Osteoblast (primary cell): ENCODE measurements at regions not wholly inside any gene's neighbourhood (a gene's known extent, or its start where the extent isn't known, plus 50 kb on each side); places are given as distances from the start of the nearest gene placed in this dataset.

Experiments
- DNase-seq: peaks from one replicate; pipeline ENCODE4 v3.0.0; 2011; ENCODE audit warnings: low spot score, mixed read lengths; ENCODE audit not compliant: insufficient read length; ENCODE audit errors: missing footprints
- H2AFZ ChIP-seq: 2 replicates; pipeline ENCODE4 v1.6.0; 2011; ENCODE audit warnings: mild to moderate bottlenecking, low read length
- H3K27ac ChIP-seq: 2 replicates; pipeline ENCODE4 v1.5.1; 2011; ENCODE audit warnings: mild to moderate bottlenecking, low read depth, low read length, moderate library complexity
- H3K27me3 ChIP-seq: 2 replicates; pipeline ENCODE4 v1.6.0; 2012; ENCODE audit warnings: mild to moderate bottlenecking, control low read depth, inconsistent platforms, low read length, moderate library complexity; ENCODE audit not compliant: insufficient read depth
- H3K36me3 ChIP-seq: 2 replicates; pipeline ENCODE4 v1.5.1; 2011; ENCODE audit warnings: mild to moderate bottlenecking, low read length, control low read depth, moderate library complexity; ENCODE audit not compliant: insufficient read depth
- H3K4me1 ChIP-seq: 2 replicates; pipeline ENCODE4 v1.5.1; 2011; ENCODE audit warnings: mild to moderate bottlenecking, low read length, control low read depth, moderate library complexity; ENCODE audit not compliant: insufficient read depth
- H3K4me2 ChIP-seq: 2 replicates; pipeline ENCODE4 v1.6.0; 2011; ENCODE audit warnings: mild to moderate bottlenecking, low read length; ENCODE audit not compliant: insufficient read depth
- H3K4me3 ChIP-seq: fragments of 200-600 bp; sonication (generic); 3 replicates; pipeline ENCODE4 v1.5.1; 2012; ENCODE audit warnings: mild to moderate bottlenecking, low read length, inconsistent platforms; ENCODE audit not compliant: insufficient read depth
- H3K79me2 ChIP-seq: 2 replicates; pipeline ENCODE4 v1.6.0; 2012; ENCODE audit warnings: mild to moderate bottlenecking, low read length, control low read depth, inconsistent platforms; ENCODE audit not compliant: insufficient read depth
- H3K9me3 ChIP-seq: 2 replicates; pipeline ENCODE4 v1.5.1; 2011; ENCODE audit warnings: low read depth, low read length, control low read depth
- H4K20me1 ChIP-seq: 2 replicates; pipeline ENCODE4 v1.6.0; 2012; ENCODE audit warnings: mild to moderate bottlenecking, low read length, control low read depth; ENCODE audit not compliant: insufficient read depth
- CTCF ChIP-seq: IDR thresholded peaks from 2 replicates; pipeline ENCODE4 v1.5.1; 2011; ENCODE audit warnings: mild to moderate bottlenecking, low read depth, low read length, moderate library complexity; ENCODE audit errors: extremely low read depth

GRCh38 chr2:28694364-28694763 is 57.3 kb upstream of the PPP1CB start:
- Histone ChIP-seq H3K9me3 (no peaks in the 10 kb centered on the region), H2AFZ (no peak overlapping the region), H3K27me3 (no peaks in the 10 kb centered on the region), H4K20me1 (no peaks in the 10 kb centered on the region), H3K4me3 (no peak overlapping the region), H3K36me3 (no peaks in the 10 kb centered on the region), H3K79me2 (no peaks in the 10 kb centered on the region), H3K4me1 (peaks cover 6% of the 10 kb centered on the region), H3K27ac (no peak overlapping the region), H3K4me2 (no peak overlapping the region)
- no peak for DNase-seq
- no peak for TF ChIP-seq CTCF

GRCh38 chr2:28695245-28695647 is 56.4 kb upstream of the PPP1CB start:
- H2AFZ ChIP-seq = peak overlapping the region; percentile 9

GRCh38 chr2:28696261-28696660 is 55.4 kb upstream of the PPP1CB start:
- H3K4me1 ChIP-seq = peaks cover 6% of the 10 kb centered on the region
- no peak overlapping the region for H3K4me2 ChIP-seq
- DNase-seq = no peak

More at GRCh38 chr2:28695245-28695647, 56.4 kb upstream of the PPP1CB start:
- peaks cover 6% of the 10 kb centered on the region for H3K4me1 ChIP-seq
- no peaks in the 10 kb centered on the region for H3K9me3 ChIP-seq
- H3K4me3 ChIP-seq = no peak overlapping the region
- DNase-seq = no peak
- H4K20me1 ChIP-seq = no peaks in the 10 kb centered on the region
- no peak for TF ChIP-seq CTCF
- H3K36me3 ChIP-seq = no peaks in the 10 kb centered on the region
- no peaks in the 10 kb centered on the region for H3K79me2 ChIP-seq
- H3K27me3 ChIP-seq = no peaks in the 10 kb centered on the region
- H3K4me2 ChIP-seq = no peak overlapping the region
- no peak overlapping the region for H3K27ac ChIP-seq

GRCh38 chr2:28697602-28698149 is 54.0 kb upstream of the PPP1CB start:
- Histone ChIP-seq H4K20me1 (no peaks in the 10 kb centered on the region), H3K4me1 (no peaks in the 10 kb centered on the region), H3K4me2 (no peak overlapping the region), H3K36me3 (no peaks in the 10 kb centered on the region), H3K9me3 (no peaks in the 10 kb centered on the region), H2AFZ (no peak overlapping the region), H3K27ac (no peak overlapping the region), H3K4me3 (no peak overlapping the region), H3K79me2 (no peaks in the 10 kb centered on the region), H3K27me3 (no peaks in the 10 kb centered on the region)
- TF ChIP-seq CTCF = no peak
- DNase-seq = no peak

More at GRCh38 chr2:28696261-28696660, 55.4 kb upstream of the PPP1CB start:
- H2AFZ ChIP-seq = no peak overlapping the region
- no peaks in the 10 kb centered on the region for H4K20me1 ChIP-seq
- H3K27me3 ChIP-seq = no peaks in the 10 kb centered on the region
- H3K9me3 ChIP-seq = no peaks in the 10 kb centered on the region
- no peak for TF ChIP-seq CTCF
- H3K36me3 ChIP-seq = no peaks in the 10 kb centered on the region
- no peak overlapping the region for H3K27ac ChIP-seq
- no peak overlapping the region for H3K4me3 ChIP-seq
- H3K79me2 ChIP-seq = no peaks in the 10 kb centered on the region
